Activated naive CD8-positive, alpha-beta T cell treated with anti-CD3 and anti-CD28 coated beads, Interleukin-2, amount 50 U/mL, for 24 hours (primary cell): ENCODE measurements at regions not wholly inside any gene's neighbourhood (a gene's known extent, or its start where the extent isn't known, plus 50 kb on each side); places are given as distances from the start of the nearest gene placed in this dataset.

Experiments
- ATAC-seq: fragments of 150-1000 bp; cut with Tn5 transposase; one replicate; pipeline ENCODE4 v1.10.0; 2021
- DNase-seq: peaks from one replicate; pipeline ENCODE4 v3.0.0; 2021
- H3K27ac Mint-ChIP-seq: one replicate; pipeline ENCODE4 v1.8.0; 2021; ENCODE audit warnings: mild to moderate bottlenecking, mixed read lengths
- H3K27me3 Mint-ChIP-seq: one replicate; pipeline ENCODE4 v1.8.0; 2021; ENCODE audit warnings: mixed read lengths
- H3K36me3 Mint-ChIP-seq: one replicate; pipeline ENCODE4 v1.8.0; 2021; ENCODE audit warnings: low read depth, mixed read lengths
- H3K4me1 Mint-ChIP-seq: one replicate; pipeline ENCODE4 v1.8.0; 2021; ENCODE audit warnings: mixed read lengths
- H3K4me3 Mint-ChIP-seq: one replicate; pipeline ENCODE4 v1.8.0; 2021; ENCODE audit warnings: mild to moderate bottlenecking, moderate library complexity, mixed read lengths
- H3K9me3 Mint-ChIP-seq: one replicate; pipeline ENCODE4 v1.8.0; 2021; ENCODE audit warnings: mixed read lengths

DNA sequence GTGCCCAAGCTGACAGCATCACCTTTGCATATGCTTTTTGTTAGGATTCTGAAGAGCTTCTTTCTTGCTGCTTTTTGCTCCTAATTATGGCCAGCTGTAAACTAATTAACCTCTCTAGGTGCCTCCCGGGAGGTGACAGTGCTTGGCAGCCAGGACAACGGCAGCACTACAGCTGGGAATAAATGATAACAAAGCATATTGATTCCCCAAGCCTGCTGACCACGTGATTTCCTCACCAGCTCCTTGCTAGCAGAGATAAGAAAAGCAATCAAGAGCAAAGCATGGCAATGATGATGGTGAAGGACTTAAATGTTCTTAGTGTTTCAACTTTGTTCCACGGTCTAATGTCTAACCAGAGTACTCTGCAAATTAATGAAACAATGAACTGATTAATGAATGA, 1074.4 kb upstream of the GYPC start:
- H3K27me3 Mint-ChIP-seq, result no peaks in the 10 kb centered on the region
- DNase-seq (no peak), ATAC-seq (no peak)
- no peaks in the 10 kb centered on the region for H3K36me3 Mint-ChIP-seq
- H3K4me1 Mint-ChIP-seq, result no peaks in the 10 kb centered on the region
- H3K4me3 Mint-ChIP-seq, result no peak overlapping the region
- no peaks in the 10 kb centered on the region for H3K9me3 Mint-ChIP-seq
- H3K27ac Mint-ChIP-seq, result no peak overlapping the region

- H3K9me3 Mint-ChIP-seq, result no peaks in the 10 kb centered on the region
Measured at GRCh38 chr2:125582516-125582915, 1073.4 kb upstream of the GYPC start.

DNA sequence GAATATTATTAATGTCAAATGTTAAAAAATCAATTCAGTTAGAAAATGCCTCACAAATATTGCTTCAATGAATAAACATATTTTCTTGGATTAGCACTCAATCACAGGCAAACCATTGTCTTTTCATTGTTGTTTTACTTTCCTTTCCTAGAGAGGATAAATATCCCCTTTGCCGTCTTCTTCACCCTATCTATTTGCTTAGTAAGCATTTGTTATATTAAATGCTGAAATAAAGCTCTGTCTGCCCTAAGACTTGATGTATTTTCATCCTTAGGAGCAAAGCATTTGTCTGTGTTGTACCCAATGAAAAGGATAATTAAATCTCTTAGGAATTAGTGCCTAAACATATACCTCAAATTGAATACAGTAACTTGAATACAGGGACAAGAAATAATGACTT, 1071.2 kb upstream of the GYPC start:
- H3K27ac Mint-ChIP-seq, result no peak overlapping the region
- peaks cover 4% of the 10 kb centered on the region for H3K9me3 Mint-ChIP-seq
- DNase-seq, result no peak
- no peaks in the 10 kb centered on the region for H3K27me3 Mint-ChIP-seq
- no peaks in the 10 kb centered on the region for H3K36me3 Mint-ChIP-seq
- H3K4me1 Mint-ChIP-seq, result no peaks in the 10 kb centered on the region
- no peak overlapping the region for H3K4me3 Mint-ChIP-seq
- no peak for ATAC-seq

More at GRCh38 chr2:125582516-125582915, 1073.4 kb upstream of the GYPC start:
- no peaks in the 10 kb centered on the region for H3K4me1 Mint-ChIP-seq
- no peak for ATAC-seq
- H3K4me3 Mint-ChIP-seq, result no peak overlapping the region
- H3K27me3 Mint-ChIP-seq, result no peaks in the 10 kb centered on the region
- H3K27ac Mint-ChIP-seq, result no peak overlapping the region
- no peaks in the 10 kb centered on the region for H3K36me3 Mint-ChIP-seq
- no peak for DNase-seq

DNA sequence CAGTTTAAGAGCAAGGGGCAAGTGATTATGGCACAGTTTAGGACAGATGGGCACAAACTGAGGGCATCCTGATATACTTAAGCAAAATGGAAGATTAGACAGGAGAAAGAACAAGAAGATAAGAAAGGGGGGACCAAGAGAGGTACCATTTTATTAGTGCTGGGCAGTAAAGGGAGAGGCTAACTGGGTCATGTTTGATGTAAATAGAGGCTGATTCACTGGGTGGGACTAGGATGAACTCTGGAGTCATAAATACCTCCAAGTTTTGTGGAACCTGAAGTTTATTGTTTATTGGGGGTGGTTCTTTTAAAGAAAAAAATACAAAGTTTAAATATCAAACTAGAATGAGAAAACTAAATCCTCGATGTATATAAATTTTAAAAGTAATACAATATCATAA, 1067.2 kb upstream of the GYPC start:
- Mint-ChIP-seq H3K27ac (no peak overlapping the region), H3K36me3 (no peaks in the 10 kb centered on the region), H3K9me3 (peaks cover 11% of the 10 kb centered on the region), H3K4me3 (no peak overlapping the region), H3K27me3 (no peaks in the 10 kb centered on the region), H3K4me1 (no peaks in the 10 kb centered on the region)
- ATAC-seq (no peak), DNase-seq (no peak)

DNA sequence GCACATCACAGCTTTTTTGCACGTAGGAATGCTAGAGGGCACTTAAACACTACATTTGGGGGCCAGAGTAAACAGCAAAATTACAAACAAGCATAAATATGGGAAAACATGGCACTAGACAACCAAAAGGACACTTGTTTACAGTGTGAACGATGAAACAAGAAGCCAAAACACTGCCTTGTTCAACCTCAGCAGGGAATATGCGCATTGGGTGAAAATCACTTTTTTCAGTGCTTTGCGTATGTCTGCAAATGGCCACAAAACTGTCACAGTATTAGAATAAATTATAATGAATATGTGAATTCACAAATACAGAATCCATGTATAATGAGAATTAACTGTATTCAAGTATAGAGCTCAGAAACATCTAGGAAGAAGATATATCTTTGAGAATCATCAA, 1064.0 kb upstream of the GYPC start:
- Mint-ChIP-seq H3K27ac (no peak overlapping the region), H3K36me3 (no peaks in the 10 kb centered on the region), H3K4me3 (no peak overlapping the region), H3K4me1 (no peaks in the 10 kb centered on the region), H3K9me3 (peaks cover 11% of the 10 kb centered on the region), H3K27me3 (no peaks in the 10 kb centered on the region)
- ATAC-seq (no peak), DNase-seq (no peak)

- Mint-ChIP-seq H3K36me3 (no peaks in the 10 kb centered on the region), H3K9me3 (peaks cover 11% of the 10 kb centered on the region), H3K4me1 (no peaks in the 10 kb centered on the region), H3K4me3 (no peak overlapping the region), H3K27ac (no peak overlapping the region), H3K27me3 (no peaks in the 10 kb centered on the region)
- no peak for DNase-seq
- no peak for ATAC-seq
Measured at GRCh38 chr2:125593036-125593435, 1062.9 kb upstream of the GYPC start.

DNA sequence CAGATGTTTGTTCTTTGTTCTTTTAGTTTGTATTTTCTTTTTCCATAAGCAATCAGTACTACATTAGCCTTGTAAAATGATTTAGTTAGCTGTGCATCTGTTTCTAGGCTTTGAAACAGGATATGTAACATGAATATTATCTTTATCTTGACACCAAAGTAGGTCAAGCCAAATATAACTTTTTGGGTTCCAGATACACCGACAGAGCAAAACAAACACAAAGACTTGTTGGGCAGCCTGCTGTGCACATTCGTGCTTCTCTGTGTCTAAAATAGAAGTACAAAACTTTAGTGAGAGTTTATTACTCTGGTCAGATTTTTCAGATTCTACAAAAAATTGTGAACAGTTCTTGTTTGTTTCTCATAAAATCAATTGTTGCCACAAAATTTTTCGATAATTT, 1059.3 kb upstream of the GYPC start:
- no peak for ATAC-seq
- no peak overlapping the region for H3K27ac Mint-ChIP-seq

GRCh38 chr2:125615438-125615837, 1040.5 kb upstream of the GYPC start:
- H3K4me3 Mint-ChIP-seq, result no peak overlapping the region

More for the DNA sequence above, 1059.3 kb upstream of the GYPC start:
- peaks cover 1% of the 10 kb centered on the region for H3K27me3 Mint-ChIP-seq
- H3K4me3 Mint-ChIP-seq, result no peak overlapping the region
- H3K4me1 Mint-ChIP-seq, result no peaks in the 10 kb centered on the region
- H3K9me3 Mint-ChIP-seq, result no peaks in the 10 kb centered on the region
- DNase-seq, result no peak
- H3K36me3 Mint-ChIP-seq, result no peaks in the 10 kb centered on the region

DNA sequence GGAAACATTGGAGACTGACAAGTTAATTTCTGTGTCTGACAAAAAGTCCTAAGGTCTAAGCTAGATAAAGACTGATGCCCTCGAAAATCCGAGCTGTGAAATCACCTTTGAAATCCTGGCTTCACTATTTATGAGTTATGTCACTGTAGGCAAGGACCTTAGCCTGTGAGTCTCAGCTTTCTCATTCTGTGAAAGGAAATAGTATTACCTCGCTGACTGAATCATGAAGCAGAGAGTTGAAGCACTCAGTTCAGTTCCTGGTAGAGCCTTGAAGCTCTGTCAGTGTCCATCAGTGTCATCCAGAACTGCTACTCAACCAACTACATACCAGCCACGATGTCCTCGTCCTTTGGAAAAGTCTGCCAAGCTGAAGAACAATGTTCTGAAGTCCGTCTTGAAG, 1025.6 kb upstream of the GYPC start:
- no peak overlapping the region for H3K4me3 Mint-ChIP-seq
- no peak for ATAC-seq
- H3K27me3 Mint-ChIP-seq, result no peaks in the 10 kb centered on the region
- no peaks in the 10 kb centered on the region for H3K36me3 Mint-ChIP-seq
- DNase-seq, result no peak
- H3K27ac Mint-ChIP-seq, result no peak overlapping the region
- H3K4me1 Mint-ChIP-seq, result no peaks in the 10 kb centered on the region
- H3K9me3 Mint-ChIP-seq, result peaks cover 17% of the 10 kb centered on the region

More at GRCh38 chr2:125615438-125615837, 1040.5 kb upstream of the GYPC start:
- DNase-seq (no peak), ATAC-seq (no peak)
- Mint-ChIP-seq H3K4me1 (no peaks in the 10 kb centered on the region), H3K9me3 (peaks cover 20% of the 10 kb centered on the region), H3K27ac (no peak overlapping the region), H3K36me3 (no peaks in the 10 kb centered on the region), H3K27me3 (no peaks in the 10 kb centered on the region)

DNA sequence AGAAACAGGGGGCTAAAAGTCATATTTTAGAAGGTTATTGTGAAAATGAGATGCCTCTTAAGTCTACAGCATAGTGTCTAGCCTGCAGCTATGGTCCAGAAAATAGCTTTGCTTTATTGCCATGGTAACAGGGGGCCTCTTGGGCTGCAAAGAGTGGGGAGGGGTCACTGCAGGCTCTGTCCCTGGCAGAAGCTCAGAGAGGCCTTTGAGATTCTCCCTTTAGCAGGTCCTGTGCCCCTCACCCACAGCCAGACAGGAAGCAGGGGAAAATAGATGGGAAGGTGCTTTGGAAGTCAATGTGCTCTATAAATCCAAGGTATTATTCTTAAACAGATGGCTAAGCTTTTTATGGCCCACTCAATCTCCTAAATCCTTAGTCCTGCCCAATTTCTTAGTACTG, 1021.3 kb upstream of the GYPC start:
- ATAC-seq (no peak), DNase-seq (no peak)
- no peaks in the 10 kb centered on the region for H3K36me3 Mint-ChIP-seq
- H3K4me1 Mint-ChIP-seq, result no peaks in the 10 kb centered on the region
- no peak overlapping the region for H3K4me3 Mint-ChIP-seq
- H3K27me3 Mint-ChIP-seq, result no peaks in the 10 kb centered on the region
- peaks cover 3% of the 10 kb centered on the region for H3K9me3 Mint-ChIP-seq
- no peak overlapping the region for H3K27ac Mint-ChIP-seq

DNA sequence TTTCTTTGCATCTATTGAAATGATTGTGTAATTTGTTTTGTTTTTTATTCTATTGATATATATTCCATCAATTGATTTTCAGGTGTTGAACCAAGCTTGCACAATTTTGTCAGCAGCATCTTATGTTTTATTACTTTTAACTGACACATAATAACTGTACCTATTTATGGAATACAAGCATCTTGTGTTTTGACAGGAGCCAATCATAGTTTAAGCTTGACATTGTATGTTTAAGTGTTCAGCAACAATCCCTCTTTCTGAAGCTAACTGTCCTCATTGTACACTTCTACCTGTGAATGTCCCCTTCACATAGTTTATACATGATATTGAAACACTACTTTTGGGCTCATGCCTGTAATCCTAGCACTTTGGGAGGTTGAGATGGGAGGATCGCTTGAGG, 1017.6 kb upstream of the GYPC start:
- ATAC-seq (no peak), DNase-seq (no peak)
- H3K4me1 Mint-ChIP-seq, result no peaks in the 10 kb centered on the region
- no peak overlapping the region for H3K27ac Mint-ChIP-seq
- H3K9me3 Mint-ChIP-seq, result no peaks in the 10 kb centered on the region
- H3K27me3 Mint-ChIP-seq, result no peaks in the 10 kb centered on the region
- H3K4me3 Mint-ChIP-seq, result no peak overlapping the region
- no peaks in the 10 kb centered on the region for H3K36me3 Mint-ChIP-seq

- no peaks in the 10 kb centered on the region for H3K27me3 Mint-ChIP-seq
- no peaks in the 10 kb centered on the region for H3K36me3 Mint-ChIP-seq
- no peaks in the 10 kb centered on the region for H3K9me3 Mint-ChIP-seq
- no peak overlapping the region for H3K4me3 Mint-ChIP-seq
- no peak overlapping the region for H3K27ac Mint-ChIP-seq
- no peaks in the 10 kb centered on the region for H3K4me1 Mint-ChIP-seq
- DNase-seq, result no peak
- no peak for ATAC-seq
Measured at GRCh38 chr2:125642032-125642431, 1013.9 kb upstream of the GYPC start.

DNA sequence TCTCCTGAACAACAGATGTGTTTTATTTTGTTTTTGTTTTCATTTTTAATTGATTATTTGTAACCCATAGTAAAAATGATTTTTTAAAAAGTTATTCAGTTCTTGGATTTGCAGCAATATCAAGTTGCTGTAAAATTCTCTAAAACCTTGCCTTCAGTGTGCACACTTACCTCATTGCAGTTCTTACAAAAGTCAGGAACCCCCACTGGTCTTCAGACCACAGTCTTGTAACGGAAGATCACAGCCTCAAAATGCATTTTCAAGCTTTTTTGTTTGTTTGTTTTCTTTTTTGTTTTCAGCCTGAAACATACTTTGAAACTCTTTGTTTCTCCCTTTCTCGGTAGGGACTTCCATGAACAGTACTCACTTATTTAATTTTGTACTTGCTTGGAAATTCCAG, 1012.8 kb upstream of the GYPC start:
- Mint-ChIP-seq H3K36me3 (no peaks in the 10 kb centered on the region), H3K4me1 (no peaks in the 10 kb centered on the region), H3K27ac (no peak overlapping the region), H3K9me3 (no peaks in the 10 kb centered on the region), H3K27me3 (no peaks in the 10 kb centered on the region), H3K4me3 (no peak overlapping the region)
- ATAC-seq (no peak), DNase-seq (no peak)

DNA sequence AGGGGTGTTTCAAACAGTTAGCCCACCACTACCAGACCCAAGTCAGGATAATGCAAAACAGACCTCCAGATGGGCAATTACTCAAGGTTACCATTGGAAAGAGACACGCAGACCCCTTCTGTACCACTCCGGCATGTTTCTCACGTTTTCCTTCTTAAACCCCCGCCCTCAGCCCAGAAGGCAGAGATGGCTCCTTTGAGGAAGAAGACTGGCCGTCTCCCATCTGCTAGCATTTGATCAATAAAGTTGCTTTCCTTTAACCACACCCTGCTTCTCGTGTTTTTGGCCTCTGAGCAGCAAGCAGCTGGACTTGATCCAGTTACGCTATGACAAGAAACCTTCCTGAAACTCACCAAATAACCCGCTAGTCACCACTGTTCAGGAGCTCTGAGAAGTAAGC, 1012.4 kb upstream of the GYPC start:
- DNase-seq (no peak), ATAC-seq (no peak)
- H3K4me3 Mint-ChIP-seq, result no peak overlapping the region
- H3K9me3 Mint-ChIP-seq, result no peaks in the 10 kb centered on the region
- no peaks in the 10 kb centered on the region for H3K27me3 Mint-ChIP-seq
- H3K36me3 Mint-ChIP-seq, result no peaks in the 10 kb centered on the region
- no peak overlapping the region for H3K27ac Mint-ChIP-seq
- H3K4me1 Mint-ChIP-seq, result no peaks in the 10 kb centered on the region

DNA sequence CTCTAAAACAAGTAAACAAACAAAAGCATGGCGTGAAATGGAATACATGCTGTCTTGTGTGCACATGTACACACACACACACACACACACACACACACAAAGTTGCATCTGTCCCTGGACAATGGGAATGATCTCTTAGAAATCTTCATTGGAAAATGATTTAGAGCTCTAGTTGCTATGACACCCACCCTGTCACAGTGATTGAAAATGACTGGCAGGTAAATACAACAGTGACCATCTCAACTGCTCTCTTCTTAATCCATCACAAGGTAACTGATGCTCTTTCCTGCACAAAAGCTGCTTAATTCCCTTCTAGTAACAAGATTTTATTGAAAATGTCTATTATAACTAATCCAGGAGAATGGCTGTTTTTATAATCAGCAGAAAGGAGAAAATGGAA, 1011.7 kb upstream of the GYPC start:
- Mint-ChIP-seq H3K9me3 (no peaks in the 10 kb centered on the region), H3K4me3 (no peak overlapping the region), H3K27me3 (no peaks in the 10 kb centered on the region), H3K4me1 (no peaks in the 10 kb centered on the region), H3K36me3 (no peaks in the 10 kb centered on the region), H3K27ac (no peak overlapping the region)
- DNase-seq (no peak), ATAC-seq (no peak)

DNA sequence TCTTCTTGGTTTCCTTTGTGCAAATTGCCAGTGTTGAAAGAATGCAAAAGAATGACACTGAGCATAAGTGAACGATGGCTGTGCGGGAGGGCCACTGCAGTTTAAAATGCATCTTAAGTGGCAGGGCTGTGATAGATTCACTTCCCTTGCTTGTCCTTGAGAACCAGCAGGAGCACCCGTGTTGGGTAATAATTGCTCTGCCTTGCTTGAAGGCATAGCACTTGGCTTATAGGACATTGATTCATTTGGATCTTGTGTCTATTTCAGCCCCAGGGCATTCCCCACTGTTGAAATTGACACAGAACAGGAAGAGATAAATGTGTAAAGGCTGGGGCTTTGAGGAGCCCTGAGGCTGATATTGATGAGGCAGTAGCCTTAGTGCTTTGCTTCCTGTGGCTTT, 1003.7 kb upstream of the GYPC start:
- ATAC-seq (no peak), DNase-seq (no peak)
- Mint-ChIP-seq H3K27ac (no peak overlapping the region), H3K27me3 (no peaks in the 10 kb centered on the region), H3K4me1 (no peaks in the 10 kb centered on the region), H3K36me3 (no peaks in the 10 kb centered on the region), H3K9me3 (peaks cover 12% of the 10 kb centered on the region), H3K4me3 (no peak overlapping the region)
